GM13976 (cell line): ENCODE measurements at regions not wholly inside any gene's neighbourhood (a gene's known extent, or its start where the extent isn't known, plus 50 kb on each side); places are given as distances from the start of the nearest gene placed in this dataset.

Experiments used
- DNase-seq: peaks from one replicate; pipeline ENCODE4 v3.0.0; 2012; ENCODE audit warnings: low spot score
- CTCF ChIP-seq: IDR thresholded peaks from 2 replicates; pipeline ENCODE4 v1.5.1; 2012; ENCODE audit warnings: borderline replicate concordance, mild to moderate bottlenecking; ENCODE audit not compliant: insufficient read depth; ENCODE audit errors: extremely low read depth, missing control alignments, control extremely low read depth
- in situ Hi-C: fragments of 300-500 bp; cut with MboI; formaldehyde crosslinking; loops from one replicate; pipeline ENCODE4 v1.12.0; 2022; ENCODE audit warnings: low sequenced_read_pairs, mixed read lengths, inconsistent platforms; ENCODE audit not compliant: unreplicated experiment

- in situ Hi-C loops = no loop called here
- TF ChIP-seq CTCF = no peak
- no peak for DNase-seq
Measured at GRCh38 chr3:118587037-118587741, 447.5 kb downstream of the IGSF11 start.

DNA sequence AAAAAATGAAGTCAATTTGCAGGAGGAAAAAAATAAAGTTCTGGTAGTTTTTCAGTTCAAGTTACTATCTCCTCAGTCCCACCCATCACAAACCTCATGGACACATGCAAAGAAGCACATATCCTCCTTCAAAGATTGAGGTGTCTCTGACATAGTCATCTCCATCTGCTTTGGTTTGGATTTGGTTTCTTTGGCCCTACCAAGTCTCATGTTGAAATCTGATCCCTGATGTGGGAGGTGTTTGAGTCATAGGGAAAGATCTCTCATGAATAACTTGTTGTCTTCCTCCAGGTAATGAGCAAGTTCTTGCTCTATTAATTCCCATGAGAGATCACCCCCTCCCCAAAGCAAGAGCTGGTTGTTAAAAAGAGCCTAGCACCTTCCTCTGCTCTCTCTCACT is 446.8 kb downstream of the IGSF11 start:
- DNase-seq = no peak
- TF ChIP-seq CTCF = no peak
- in situ Hi-C loops = no loop called here

DNA sequence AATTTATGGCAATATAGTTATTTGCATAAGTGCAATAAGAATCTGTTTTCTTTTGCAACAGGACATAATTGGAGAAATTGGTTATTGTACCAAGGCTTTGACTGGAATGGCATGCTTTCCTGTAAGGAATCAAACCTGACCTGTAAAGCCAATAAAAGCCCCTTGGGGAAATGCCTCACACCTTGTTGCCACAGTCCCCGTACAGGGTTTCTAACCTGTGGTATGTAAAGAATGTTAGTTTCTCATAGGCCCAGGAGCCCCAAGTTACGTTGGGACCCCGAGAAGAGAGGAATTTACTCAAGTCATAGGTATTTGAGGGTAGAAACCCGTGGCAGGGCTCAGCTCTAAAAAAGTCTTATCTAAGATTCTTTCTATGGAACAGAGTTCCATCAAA is 441.4 kb downstream of the IGSF11 start:
- TF ChIP-seq CTCF = no peak
- DNase-seq = no peak
- in situ Hi-C loops = no loop called here

- no peak for TF ChIP-seq CTCF
- in situ Hi-C loops = no loop called here
- DNase-seq = no peak
Measured at GRCh38 chr3:118597184-118597583, 437.5 kb downstream of the IGSF11 start.

DNA sequence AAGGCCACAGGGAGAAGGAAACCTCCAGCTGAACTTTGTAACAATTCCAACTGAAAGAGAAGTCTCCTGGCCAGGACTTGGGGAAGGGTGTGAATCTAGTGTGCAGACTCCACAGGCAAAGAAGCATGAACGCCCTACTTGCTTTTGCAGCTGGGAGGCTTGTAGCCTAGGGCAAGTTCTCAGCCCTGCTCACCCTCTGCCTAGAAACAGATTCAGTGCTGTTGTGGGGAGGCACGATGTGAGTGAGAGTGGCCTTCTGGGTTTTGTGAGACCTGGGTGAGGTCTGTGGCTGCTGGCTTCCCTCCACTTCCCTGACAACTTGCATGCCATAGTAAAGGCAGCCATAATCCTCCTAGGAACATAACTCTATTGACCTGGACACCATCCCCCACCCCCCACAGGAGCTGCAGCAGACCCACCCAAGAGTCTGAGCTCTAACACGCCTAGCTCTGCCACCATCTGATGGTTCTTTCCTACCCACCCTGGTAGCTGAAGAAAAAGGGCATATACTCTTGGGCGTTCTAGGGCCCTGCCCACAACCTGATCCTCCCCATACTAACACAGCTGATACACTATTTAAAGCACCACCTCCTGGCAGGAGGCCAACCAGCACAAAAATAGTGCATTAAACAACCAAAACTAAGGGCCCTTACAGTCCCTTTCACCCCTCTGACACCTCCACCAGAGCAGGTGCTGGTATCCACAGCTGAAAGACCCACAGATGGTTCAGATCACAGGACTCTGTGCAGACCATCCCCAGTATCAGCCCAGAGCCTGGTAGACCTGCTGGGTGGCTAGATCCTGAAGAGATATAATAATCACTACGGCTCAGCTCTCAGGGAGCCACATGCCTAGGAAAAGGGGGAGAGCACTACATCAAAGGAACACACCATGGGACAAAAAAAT is 426.5 kb downstream of the IGSF11 start:
- no peak for TF ChIP-seq CTCF
- no peak for DNase-seq
- in situ Hi-C loops = no loop called here

- in situ Hi-C loops = no loop called here
- TF ChIP-seq CTCF = no peak
Measured at GRCh38 chr3:118618247-118619040, 416.2 kb downstream of the IGSF11 start.

More at GRCh38 chr3:118618247-118619040, 416.2 kb downstream of the IGSF11 start:
- DNase-seq = no peak
